ENCODE measurements at regions not wholly inside any gene's neighbourhood (a gene's known extent, or its start where the extent isn't known, plus 50 kb on each side); places are given as distances from the start of the nearest gene placed in this dataset.

GRCh38 chr4:141898346-141898745, 262.0 kb downstream of the IL15 start:
- Histone ChIP-seq H3K4me3 (no peak overlapping the region), H3K36me3 (ENCODE audit: control insufficient read depth in 4 of 4, insufficient read depth in 4 of 4, low read length in 4 of 4) (no peaks in the 10 kb centered on the region), H3K9ac (ENCODE audit: insufficient read depth in 1 of 2, low read length in 2 of 2) (no peak overlapping the region), H3K4me1 (ENCODE audit: control insufficient read depth in 5 of 5, insufficient read depth in 5 of 5, low read length in 5 of 5) (no peaks in the 10 kb centered on the region), H3K27me3 (ENCODE audit: control insufficient read depth in 3 of 3, insufficient read depth in 3 of 3, low read length in 2 of 3) (no peaks in the 10 kb centered on the region), H3K9me3 (ENCODE audit: control insufficient read depth in 4 of 4, insufficient read depth in 3 of 4, low read length in 3 of 4) (no peaks in the 10 kb centered on the region), H3K27ac (ENCODE audit: low read depth in 1 of 2, low read length in 1 of 2) (no peak overlapping the region)
- no peak for TF ChIP-seq CTCF (IDR thresholded peaks at IDR 0.05; ENCODE audit: control extremely low read depth, extremely low read depth)
- WGBS, 2 donors = 10 to 37% methylated on average over 2 of the region's 2 CpGs
- ATAC-seq (ENCODE audit: insufficient read depth, low FRiP score) (no peak), DNase-seq (no peak)

GRCh38 chr4:141899103-141899502, 262.7 kb downstream of the IL15 start:
- H3K4me3 ChIP-seq = no peak overlapping the region
- H3K9me3 ChIP-seq (ENCODE audit: control insufficient read depth in 4 of 4, insufficient read depth in 3 of 4, low read length in 3 of 4) = no peaks in the 10 kb centered on the region
- DNase-seq (no peak), ATAC-seq (ENCODE audit: insufficient read depth, low FRiP score) (no peak)
- H3K4me1 ChIP-seq (ENCODE audit: control insufficient read depth in 5 of 5, insufficient read depth in 5 of 5, low read length in 5 of 5) = no peaks in the 10 kb centered on the region
- no peak overlapping the region for H3K27ac ChIP-seq (ENCODE audit: low read depth in 1 of 2, low read length in 1 of 2)
- WGBS, 2 donors = 79 to 89% methylated on average over 1 of the region's 1 CpG
- H3K27me3 ChIP-seq (ENCODE audit: control insufficient read depth in 3 of 3, insufficient read depth in 3 of 3, low read length in 2 of 3) = no peaks in the 10 kb centered on the region
- no peak overlapping the region for H3K9ac ChIP-seq (ENCODE audit: insufficient read depth in 1 of 2, low read length in 2 of 2)
- TF ChIP-seq CTCF (IDR thresholded peaks at IDR 0.05; ENCODE audit: control extremely low read depth, extremely low read depth) = no peak
- no peaks in the 10 kb centered on the region for H3K36me3 ChIP-seq (ENCODE audit: control insufficient read depth in 4 of 4, insufficient read depth in 4 of 4, low read length in 4 of 4)

DNA sequence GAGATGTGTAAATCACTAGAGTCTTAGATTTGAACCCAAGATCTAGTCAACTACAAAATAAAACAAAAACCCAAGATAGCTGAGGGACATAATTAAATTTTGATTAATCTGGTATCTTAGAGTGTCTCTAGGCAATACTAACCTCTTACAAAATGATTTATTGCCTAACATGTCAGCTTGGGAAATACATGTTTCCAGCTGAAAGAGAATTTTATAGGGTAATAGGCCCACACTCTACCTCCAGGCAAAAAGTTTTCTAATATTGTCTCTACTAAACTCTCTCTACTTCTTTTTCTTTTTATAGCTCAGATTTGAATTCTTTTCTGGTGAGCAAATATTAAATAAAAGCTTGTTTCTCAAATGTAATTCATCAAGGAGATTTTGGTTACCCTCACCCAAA, 263.2 kb downstream of the IL15 start:
- Histone ChIP-seq H3K27me3 (ENCODE audit: control insufficient read depth in 3 of 3, insufficient read depth in 3 of 3, low read length in 2 of 3) (no peaks in the 10 kb centered on the region), H3K9ac (ENCODE audit: insufficient read depth in 1 of 2, low read length in 2 of 2) (no peak overlapping the region), H3K36me3 (ENCODE audit: control insufficient read depth in 4 of 4, insufficient read depth in 4 of 4, low read length in 4 of 4) (no peaks in the 10 kb centered on the region), H3K4me1 (ENCODE audit: control insufficient read depth in 5 of 5, insufficient read depth in 5 of 5, low read length in 5 of 5) (no peaks in the 10 kb centered on the region), H3K27ac (ENCODE audit: low read depth in 1 of 2, low read length in 1 of 2) (no peak overlapping the region), H3K9me3 (ENCODE audit: control insufficient read depth in 4 of 4, insufficient read depth in 3 of 4, low read length in 3 of 4) (no peaks in the 10 kb centered on the region), H3K4me3 (no peak overlapping the region)
- DNase-seq = no peak
- TF ChIP-seq CTCF (IDR thresholded peaks at IDR 0.05; ENCODE audit: control extremely low read depth, extremely low read depth) = no peak
- no peak for ATAC-seq (ENCODE audit: insufficient read depth, low FRiP score)

GRCh38 chr4:141900856-141901255, 264.5 kb downstream of the IL15 start:
- DNase-seq (no peak), ATAC-seq (ENCODE audit: insufficient read depth, low FRiP score) (no peak)
- Histone ChIP-seq H3K9ac (ENCODE audit: insufficient read depth in 1 of 2, low read length in 2 of 2) (no peak overlapping the region), H3K27ac (ENCODE audit: low read depth in 1 of 2, low read length in 1 of 2) (no peak overlapping the region), H3K9me3 (ENCODE audit: control insufficient read depth in 4 of 4, insufficient read depth in 3 of 4, low read length in 3 of 4) (no peaks in the 10 kb centered on the region), H3K36me3 (ENCODE audit: control insufficient read depth in 4 of 4, insufficient read depth in 4 of 4, low read length in 4 of 4) (no peaks in the 10 kb centered on the region), H3K4me3 (no peak overlapping the region), H3K4me1 (ENCODE audit: control insufficient read depth in 5 of 5, insufficient read depth in 5 of 5, low read length in 5 of 5) (no peaks in the 10 kb centered on the region), H3K27me3 (ENCODE audit: control insufficient read depth in 3 of 3, insufficient read depth in 3 of 3, low read length in 2 of 3) (no peaks in the 10 kb centered on the region)
- no peak for TF ChIP-seq CTCF (IDR thresholded peaks at IDR 0.05; ENCODE audit: control extremely low read depth, extremely low read depth)
- WGBS, 2 donors = 47 to 61% methylated on average over 4 of the region's 4 CpGs
